NB4 (cell line): ENCODE measurements at regions not wholly inside any gene's neighbourhood (a gene's known extent, or its start where the extent isn't known, plus 50 kb on each side); places are given as distances from the start of the nearest gene placed in this dataset.

Source experiments
- DNase-seq: peaks from one replicate; pipeline ENCODE4 v3.0.0; 2010; ENCODE audit warnings: low read depth
- H3K4me3 ChIP-seq: one replicate; pipeline ENCODE4 v1.5.1; 2011; ENCODE audit warnings: mild to moderate bottlenecking, low read depth, low read length, moderate library complexity
- MYC ChIP-seq: IDR thresholded peaks from 2 replicates; pipeline ENCODE4 v1.6.1; 2011; ENCODE audit warnings: low read depth, low read length
- POLR2A ChIP-seq: IDR thresholded peaks from 2 replicates; pipeline ENCODE4 v1.6.1; 2011; ENCODE audit warnings: mild to moderate bottlenecking; ENCODE audit not compliant: insufficient read length; ENCODE audit errors: extremely low read depth
- TF ChIP-seq, protein P1 (sequence below): IDR thresholded peaks from 2 replicates; pipeline ENCODE4 v1.6.1; 2011; ENCODE audit warnings: low read depth, low read length
- TF ChIP-seq, protein P2 (sequence below): IDR thresholded peaks from one replicate; pipeline ENCODE4 v1.5.1; 2012; ENCODE audit warnings: low read depth, low read length

DNA sequence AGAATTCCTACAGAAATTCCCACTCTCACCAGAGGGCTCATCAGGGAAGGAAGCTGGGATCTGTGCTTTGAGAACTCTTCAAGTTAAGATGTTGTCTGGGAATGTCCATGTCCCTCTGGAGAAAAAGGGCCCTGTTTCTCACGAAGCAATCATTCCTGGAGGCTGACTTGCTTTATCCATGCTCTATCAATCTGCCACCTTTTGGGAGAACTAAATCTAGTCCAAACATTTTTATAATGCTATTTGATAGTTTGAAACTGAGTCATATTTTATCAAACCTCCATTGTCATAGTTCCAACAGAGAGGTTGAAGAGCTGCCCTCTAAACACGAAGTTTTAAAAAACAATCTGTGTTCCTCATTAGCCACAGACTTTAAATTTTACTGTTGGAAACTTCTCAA lies 219.2 kb downstream of the MTX2 start:
- no peak overlapping the region for H3K4me3 ChIP-seq
- DNase-seq: no peak
- TF ChIP-seq, protein P1, sequence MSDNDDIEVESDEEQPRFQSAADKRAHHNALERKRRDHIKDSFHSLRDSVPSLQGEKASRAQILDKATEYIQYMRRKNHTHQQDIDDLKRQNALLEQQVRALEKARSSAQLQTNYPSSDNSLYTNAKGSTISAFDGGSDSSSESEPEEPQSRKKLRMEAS: no peak
- TF ChIP-seq POLR2A: no peak
- TF ChIP-seq, protein P2, sequence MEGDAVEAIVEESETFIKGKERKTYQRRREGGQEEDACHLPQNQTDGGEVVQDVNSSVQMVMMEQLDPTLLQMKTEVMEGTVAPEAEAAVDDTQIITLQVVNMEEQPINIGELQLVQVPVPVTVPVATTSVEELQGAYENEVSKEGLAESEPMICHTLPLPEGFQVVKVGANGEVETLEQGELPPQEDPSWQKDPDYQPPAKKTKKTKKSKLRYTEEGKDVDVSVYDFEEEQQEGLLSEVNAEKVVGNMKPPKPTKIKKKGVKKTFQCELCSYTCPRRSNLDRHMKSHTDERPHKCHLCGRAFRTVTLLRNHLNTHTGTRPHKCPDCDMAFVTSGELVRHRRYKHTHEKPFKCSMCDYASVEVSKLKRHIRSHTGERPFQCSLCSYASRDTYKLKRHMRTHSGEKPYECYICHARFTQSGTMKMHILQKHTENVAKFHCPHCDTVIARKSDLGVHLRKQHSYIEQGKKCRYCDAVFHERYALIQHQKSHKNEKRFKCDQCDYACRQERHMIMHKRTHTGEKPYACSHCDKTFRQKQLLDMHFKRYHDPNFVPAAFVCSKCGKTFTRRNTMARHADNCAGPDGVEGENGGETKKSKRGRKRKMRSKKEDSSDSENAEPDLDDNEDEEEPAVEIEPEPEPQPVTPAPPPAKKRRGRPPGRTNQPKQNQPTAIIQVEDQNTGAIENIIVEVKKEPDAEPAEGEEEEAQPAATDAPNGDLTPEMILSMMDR: no peak
- no peak for TF ChIP-seq MYC

DNA sequence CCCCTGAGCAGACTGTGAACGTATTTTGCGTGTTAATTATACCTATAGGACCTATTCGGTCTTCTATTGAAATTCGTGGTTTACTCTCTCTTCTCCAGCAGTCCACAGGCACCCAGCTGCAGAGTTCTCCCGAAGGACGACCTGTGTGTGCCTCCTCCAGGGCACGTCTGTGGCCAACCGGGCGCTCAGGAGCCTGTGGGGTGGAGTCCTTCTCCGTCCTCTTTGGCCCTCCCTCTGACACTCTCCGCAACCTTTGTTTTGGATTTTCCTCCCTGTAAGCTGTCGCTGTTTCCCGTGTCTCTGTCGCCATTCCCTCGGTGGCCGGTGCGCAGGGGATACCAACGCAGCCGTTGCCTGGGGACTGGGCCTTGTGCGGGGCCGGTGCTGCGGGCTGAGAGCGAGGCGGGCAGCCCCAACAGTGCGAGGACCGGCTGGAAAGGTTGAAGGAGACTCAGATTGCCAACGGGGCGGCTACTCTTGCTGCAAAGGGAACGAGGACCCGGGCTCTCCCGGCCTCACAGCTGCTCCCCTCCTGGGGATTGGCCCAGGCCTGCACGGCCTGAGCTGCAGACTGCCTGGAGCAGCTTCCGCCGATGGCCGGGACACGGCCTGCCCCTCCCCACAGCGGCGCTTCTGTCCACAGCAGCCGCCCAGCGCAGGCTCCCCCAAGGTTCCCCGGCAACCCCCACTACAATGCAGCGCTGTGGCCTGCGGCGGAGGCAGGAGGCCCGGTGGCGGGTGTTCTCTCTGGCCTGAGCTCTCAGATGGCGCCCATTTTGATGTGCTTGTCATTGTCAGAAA lies 221.0 kb downstream of the MTX2 start:
- TF ChIP-seq POLR2A: no peak
- no peak for TF ChIP-seq MYC
- TF ChIP-seq, protein P2: no peak
- TF ChIP-seq, protein P1: no peak
- peak overlapping the region; percentile 45 for H3K4me3 ChIP-seq
- DNase-seq: peak; percentile 72

DNA sequence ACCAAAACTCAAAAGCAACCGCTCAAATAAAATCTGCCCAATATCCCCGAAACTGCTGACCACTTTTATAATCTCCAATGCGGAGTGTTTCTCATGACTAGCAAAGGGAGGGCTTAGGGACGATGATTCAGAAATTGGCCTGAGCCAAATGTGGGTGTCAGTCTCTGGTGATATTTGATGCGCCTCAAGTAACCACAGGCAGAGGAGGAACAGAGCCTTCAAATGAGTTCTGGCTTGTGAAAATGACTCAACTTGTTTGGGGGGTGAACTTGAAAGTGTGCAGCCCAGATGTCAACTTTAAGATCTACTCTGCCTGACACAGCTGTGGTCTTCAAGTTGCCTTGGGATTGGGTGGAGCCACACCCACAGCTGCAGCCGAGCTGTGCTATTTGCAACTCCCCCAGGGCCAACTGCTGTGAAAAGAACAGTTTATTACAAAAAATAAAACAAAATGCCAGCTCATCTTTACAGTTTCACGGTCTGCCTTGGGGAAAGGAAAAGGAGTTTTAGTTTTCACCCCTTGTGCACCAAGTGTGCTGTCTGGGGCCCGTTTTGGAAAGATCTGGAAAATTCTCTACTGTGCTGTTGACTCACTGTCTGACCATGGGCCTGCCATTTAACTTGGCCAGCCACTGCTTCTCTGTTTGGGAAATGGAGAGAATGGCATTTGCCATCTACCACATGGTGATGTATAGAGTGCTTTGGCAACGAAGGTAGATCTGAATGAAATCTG lies 222.1 kb downstream of the MTX2 start:
- peak; percentile 85 for TF ChIP-seq MYC
- TF ChIP-seq, protein P2: no peak
- TF ChIP-seq, protein P1: peak; percentile 86
- no peak for TF ChIP-seq POLR2A
- peak overlapping the region; percentile 45 for H3K4me3 ChIP-seq
- DNase-seq: peak; percentile 98

DNA sequence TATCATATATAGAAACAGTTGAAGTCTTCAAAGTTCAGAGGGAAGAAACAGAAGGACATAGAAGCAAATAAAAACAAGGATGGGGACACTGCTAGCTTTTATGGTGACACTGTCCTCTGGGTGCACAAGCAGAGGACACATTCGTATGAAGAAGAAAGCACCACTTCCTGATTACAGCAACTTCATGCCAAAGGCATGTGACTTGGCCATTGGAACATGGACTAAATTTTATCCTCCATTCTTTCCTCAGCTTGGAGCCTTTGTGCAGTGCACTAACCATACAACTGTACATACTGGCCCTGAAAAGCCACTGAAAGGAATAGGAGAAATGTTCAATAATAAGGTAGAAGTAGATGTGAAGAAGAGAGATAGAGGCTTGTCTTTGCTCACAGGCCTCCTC lies 223.3 kb downstream of the MTX2 start:
- peak; percentile 22 for DNase-seq
- H3K4me3 ChIP-seq: no peak overlapping the region
- TF ChIP-seq, protein P2: no peak
- TF ChIP-seq, protein P1: no peak
- no peak for TF ChIP-seq POLR2A
- TF ChIP-seq MYC: no peak

DNA sequence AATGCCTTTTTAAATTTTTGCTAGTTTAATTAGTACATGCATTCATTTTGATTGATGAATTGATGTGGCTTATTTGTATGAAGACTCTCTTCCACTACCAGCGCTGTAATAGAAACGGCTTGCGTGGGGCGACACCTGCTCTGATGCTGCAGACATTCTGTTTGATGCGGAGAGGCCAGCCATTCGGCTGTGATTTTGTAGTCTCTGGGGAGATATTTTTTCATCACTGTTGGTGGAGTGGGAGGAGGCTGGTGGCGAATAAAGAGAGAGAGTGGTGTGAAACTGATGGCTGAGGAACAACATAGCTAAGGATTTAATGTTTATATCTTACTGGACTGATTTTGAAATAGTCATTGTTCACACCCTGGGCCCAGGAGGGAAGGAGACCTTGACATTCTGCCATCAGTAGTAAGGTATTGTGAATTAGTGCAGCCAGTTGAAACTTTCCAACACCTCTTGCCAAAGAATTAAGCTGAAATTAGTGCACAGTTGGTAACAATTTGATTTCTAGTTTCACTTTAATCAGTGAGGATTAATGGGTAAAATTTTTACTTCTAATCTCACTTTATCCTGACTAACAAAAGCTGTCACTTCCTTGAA lies 224.1 kb downstream of the MTX2 start:
- TF ChIP-seq, protein P1: no peak
- TF ChIP-seq POLR2A (no peak), MYC (no peak)
- TF ChIP-seq, protein P2: no peak
- no peak for DNase-seq
- no peak overlapping the region for H3K4me3 ChIP-seq
